GM21737 (cell line): ENCODE measurements at regions not wholly inside any gene's neighbourhood (a gene's known extent, or its start where the extent isn't known, plus 50 kb on each side); places are given as distances from the start of the nearest gene placed in this dataset.
"Not testable (repeated sequence)": the region's sequence is repeated elsewhere in the genome, so short reads cannot be mapped to it uniquely, and the experiment has no call there.

ENCODE experiments used
- ATAC-seq: cut with Tn5 transposase; IDR thresholded peaks from one replicate; pipeline ENCODE4 v1.9.1; 2021; ENCODE audit warnings: mild to moderate bottlenecking, moderate library complexity; ENCODE audit not compliant: unreplicated experiment

- no peak for ATAC-seq
These were observed 549.6 kb upstream of the CCDC54 start for GRCh38 chr3:106827515-106828213.

- ATAC-seq: no peak
These were observed 548.0 kb upstream of the CCDC54 start for GRCh38 chr3:106829206-106829605.

GRCh38 chr3:106830334-106830733, 546.9 kb upstream of the CCDC54 start:
- no peak for ATAC-seq

- no peak for ATAC-seq
These were observed 540.3 kb upstream of the CCDC54 start for GRCh38 chr3:106836906-106837305.

GRCh38 chr3:106837616-106838015, 539.6 kb upstream of the CCDC54 start:
- ATAC-seq: no peak

- no peak for ATAC-seq
These were observed 537.5 kb upstream of the CCDC54 start for GRCh38 chr3:106839576-106840280.

GRCh38 chr3:106840319-106840718, 536.9 kb upstream of the CCDC54 start:
- no peak for ATAC-seq

GRCh38 chr3:106842151-106842550, 535.1 kb upstream of the CCDC54 start:
- no peak for ATAC-seq

- no peak for ATAC-seq
These were observed 532.6 kb upstream of the CCDC54 start for GRCh38 chr3:106844638-106845037.

- ATAC-seq: no peak
These were observed 529.1 kb upstream of the CCDC54 start for GRCh38 chr3:106848099-106848498.

- no peak for ATAC-seq
These were observed 526.8 kb upstream of the CCDC54 start for GRCh38 chr3:106850437-106850836.

GRCh38 chr3:106858321-106858720, 518.9 kb upstream of the CCDC54 start:
- not testable (repeated sequence) for ATAC-seq

- no peak for ATAC-seq
These were observed 517.1 kb upstream of the CCDC54 start for GRCh38 chr3:106860182-106860581.

- ATAC-seq: no peak
These were observed 515.2 kb upstream of the CCDC54 start for GRCh38 chr3:106862067-106862466.

- no peak for ATAC-seq
These were observed 499.6 kb upstream of the CCDC54 start for GRCh38 chr3:106877627-106878026.

- no peak for ATAC-seq
These were observed 497.0 kb upstream of the CCDC54 start for GRCh38 chr3:106880206-106880605.

- no peak for ATAC-seq
These were observed 496.1 kb upstream of the CCDC54 start for GRCh38 chr3:106881186-106881585.

- ATAC-seq: no peak
These were observed 494.9 kb upstream of the CCDC54 start for GRCh38 chr3:106882297-106882696.

- no peak for ATAC-seq
These were observed 471.2 kb upstream of the CCDC54 start for GRCh38 chr3:106906074-106906473.

- no peak for ATAC-seq
These were observed 468.9 kb upstream of the CCDC54 start for GRCh38 chr3:106908181-106908938.

GRCh38 chr3:106913111-106913698, 464.0 kb upstream of the CCDC54 start:
- no peak for ATAC-seq
